SK-N-SH (cell line): ENCODE measurements at regions not wholly inside any gene's neighbourhood (a gene's known extent, or its start where the extent isn't known, plus 50 kb on each side); places are given as distances from the start of the nearest gene placed in this dataset.

Experiments
- CTCF ChIA-PET: fragments of 300-600, 350-600 bp; formaldehyde crosslinking; extraction: SDS; loops from one replicate; lab custom pipeline; 2021; lab: Yijun Ruan, JAX
- POLR2A ChIA-PET: fragments of 350-600 bp; sonication (Branson Sonifier 250); formaldehyde crosslinking; extraction: SDS; loops from one replicate; lab custom pipeline; 2020; ENCODE audit warnings: antibody characterized with exemption, inconsistent platforms; lab: Yijun Ruan, JAX
- DNase-seq: peaks from one replicate; pipeline ENCODE4 v3.0.0; 2012
- H2AFZ ChIP-seq: fragments of 200-600 bp; sonication (generic); 2 replicates; pipeline ENCODE4 v1.8.1; 2016; ENCODE audit warnings: antibody characterized with exemption, mild to moderate bottlenecking, low read depth
- H3F3A ChIP-seq: fragments of 200-600 bp; sonication (generic); replicated peaks from 2 replicates; pipeline ENCODE3; 2016; ENCODE audit warnings: antibody characterized with exemption, mild to moderate bottlenecking; ENCODE audit not compliant: insufficient read depth
- H3K27ac ChIP-seq, 2 experiments: fragments of 200-500 bp in 1 of 2; fragments of 200-600 bp in 1 of 2; sonication (Bioruptor generic) in 1 of 2; sonication (generic), shearing (Covaris generic) in 1 of 2; 2 replicates each; pipeline versions ENCODE4 v1.5.1 to v1.6.1; 2014 to 2016; ENCODE audit warnings: low read depth in 2 of 2, inconsistent platforms in 1 of 2, low read length in 1 of 2, mild to moderate bottlenecking in 1 of 2, mixed read lengths in 1 of 2
- H3K27me3 ChIP-seq: fragments of 200-600 bp; sonication (generic), shearing (Covaris generic); 2 replicates; pipeline ENCODE4 v1.6.1; 2016; ENCODE audit warnings: mixed run types; ENCODE audit not compliant: insufficient read depth
- H3K36me3 ChIP-seq, 2 experiments: fragments of 200-500 bp in 1 of 2; fragments of 200-600 bp in 1 of 2; sonication (Bioruptor generic) in 1 of 2; sonication (generic) in 1 of 2; replicated peaks in 1 of 2; 2 replicates each; pipeline versions ENCODE3 to v1.5.1; 2014 to 2016; ENCODE audit warnings: low read length in 1 of 2, mild to moderate bottlenecking in 1 of 2; ENCODE audit not compliant: insufficient read depth in 2 of 2, control insufficient read depth in 1 of 2
- H3K4me1 ChIP-seq, 2 experiments: fragments of 200-500 bp in 1 of 2; fragments of 200-600 bp in 1 of 2; sonication (Bioruptor generic) in 1 of 2; sonication (generic), shearing (Covaris generic) in 1 of 2; 2 replicates each; pipeline versions ENCODE4 v1.5.1 to v1.6.1; 2014 to 2016; ENCODE audit warnings: low read depth in 1 of 2, low read length in 1 of 2, mixed run types in 1 of 2; ENCODE audit not compliant: insufficient read depth in 2 of 2, control insufficient read depth in 1 of 2
- H3K4me2 ChIP-seq: fragments of 200-600 bp; sonication (generic), shearing (Covaris generic); 2 replicates; pipeline ENCODE4 v1.6.1; 2017; ENCODE audit warnings: mixed run types
- H3K4me3 ChIP-seq, 2 experiments: fragments of 200-500 bp in 1 of 2; fragments of 200-600 bp in 1 of 2; sonication (Bioruptor generic) in 1 of 2; sonication (generic), shearing (Covaris generic) in 1 of 2; 2 replicates each; pipeline versions ENCODE4 v1.5.1 to v1.8.1; 2014 to 2016; ENCODE audit warnings: low read depth in 2 of 2, inconsistent platforms in 1 of 2, low read length in 1 of 2, mild to moderate bottlenecking in 1 of 2, mixed read lengths in 1 of 2, moderate library complexity in 1 of 2
- H3K79me2 ChIP-seq: fragments of 200-600 bp; sonication (generic); 2 replicates; pipeline ENCODE4 v1.8.1; 2017; ENCODE audit warnings: mild to moderate bottlenecking; ENCODE audit not compliant: insufficient read depth
- H3K9ac ChIP-seq: fragments of 200-600 bp; sonication (generic); 2 replicates; pipeline ENCODE4 v1.6.1; 2017; ENCODE audit warnings: mixed run types
- H3K9me2 ChIP-seq: fragments of 200-600 bp; sonication (generic); 2 replicates; pipeline ENCODE4 v1.6.1; 2017; ENCODE audit warnings: mixed run types
- H3K9me3 ChIP-seq: fragments of 200-600 bp; sonication (generic); 2 replicates; pipeline ENCODE4 v1.6.1; 2017; ENCODE audit warnings: mixed run types, mild to moderate bottlenecking, moderate library complexity
- H4K20me1 ChIP-seq: fragments of 200-600 bp; sonication (generic); 2 replicates; pipeline ENCODE4 v1.6.1; 2017; ENCODE audit warnings: mild to moderate bottlenecking, mixed run types; ENCODE audit not compliant: insufficient read depth
- CHD2 ChIP-seq: fragments of 150-350 bp; IDR thresholded peaks from 2 replicates; pipeline ENCODE4 v1.6.1; 2018; ENCODE audit warnings: low read length; ENCODE audit not compliant: partially characterized antibody
- ELF1 ChIP-seq: IDR thresholded peaks from 2 replicates; pipeline ENCODE4 v1.4.0; 2012
- EP300 ChIP-seq, 2 experiments: IDR thresholded peaks; 2 replicates each; pipeline versions ENCODE4 v1.4.0 to v1.6.1; 2012; ENCODE audit warnings: borderline replicate concordance in 1 of 2, low read depth in 1 of 2, low read length in 1 of 2
- EZH2phosphoT487 ChIP-seq: fragments of 200-600 bp; sonication (generic); IDR thresholded peaks from 2 replicates; pipeline ENCODE4 v1.6.1; 2017; ENCODE audit warnings: low read depth, mixed run types, mild to moderate bottlenecking, antibody characterized with exemption, moderate library complexity, borderline replicate concordance
- FOSL2 ChIP-seq: IDR thresholded peaks from 2 replicates; pipeline ENCODE4 v1.4.0; 2012; ENCODE audit warnings: low read depth, mild to moderate bottlenecking, moderate library complexity, borderline replicate concordance
- FOXJ3 ChIP-seq: sonication (generic); formaldehyde crosslinking; IDR thresholded peaks from 2 replicates; pipeline ENCODE4 v1.5.1; 2020; ENCODE audit warnings: mild to moderate bottlenecking, missing genetic modification reagents
- GABPA ChIP-seq: IDR thresholded peaks from 2 replicates; pipeline ENCODE4 v1.4.0; 2012; ENCODE audit warnings: low read depth, mild to moderate bottlenecking
- MAX ChIP-seq: IDR thresholded peaks from 2 replicates; pipeline ENCODE4 v1.4.0; 2012; ENCODE audit warnings: low read depth
- RAD21 ChIP-seq: IDR thresholded peaks from 2 replicates; pipeline ENCODE4 v1.6.1; 2012; ENCODE audit warnings: mild to moderate bottlenecking, low read length
- REST ChIP-seq: IDR thresholded peaks from 2 replicates; pipeline ENCODE4 v1.6.1; 2012; ENCODE audit warnings: mild to moderate bottlenecking, low read depth, low read length, moderate library complexity
- RXRA ChIP-seq: IDR thresholded peaks from 2 replicates; pipeline ENCODE4 v1.4.0; 2012; ENCODE audit warnings: low read depth, mild to moderate bottlenecking, borderline replicate concordance
- SIN3A ChIP-seq: IDR thresholded peaks from 2 replicates; pipeline ENCODE4 v1.6.1; 2012; ENCODE audit warnings: low read depth, mild to moderate bottlenecking, low read length, moderate library complexity, borderline replicate concordance
- TCF12 ChIP-seq: IDR thresholded peaks from 2 replicates; pipeline ENCODE4 v1.4.0; 2012
- USF1 ChIP-seq: IDR thresholded peaks from 2 replicates; pipeline ENCODE4 v1.4.0; 2012; ENCODE audit warnings: low read depth, borderline replicate concordance
- YY1 ChIP-seq: IDR thresholded peaks from 2 replicates; pipeline ENCODE4 v1.4.0; 2012; ENCODE audit warnings: low read depth, mild to moderate bottlenecking
- ZBTB33 ChIP-seq: IDR thresholded peaks from 2 replicates; pipeline ENCODE4 v1.4.0; 2012; ENCODE audit warnings: low read depth, borderline replicate concordance
- WGBS: methylation state at CpG from one replicate; pipeline ENCODE4 v1.1.6; 2017; ENCODE audit warnings: low lambda C conversion rate; 5-methylcytosine and 5-hydroxymethylcytosine counted together

GRCh38 chr11:43548916-43549315 is 131.6 kb upstream of the HSD17B12 start:
- H3K27ac ChIP-seq = no peak overlapping the region
- 78% methylated on average over 4 of the region's 4 CpGs for WGBS
- no peak overlapping the region for H3K9ac ChIP-seq
- H3K27me3 ChIP-seq = no peaks in the 10 kb centered on the region
- no peak for DNase-seq
- H3K4me3 ChIP-seq = no peak overlapping the region
- no peak overlapping the region for H3K4me2 ChIP-seq
- H3K9me2 ChIP-seq = no peaks in the 10 kb centered on the region
- no peaks in the 10 kb centered on the region for H3K36me3 ChIP-seq
- no peak overlapping the region for H2AFZ ChIP-seq
- no peaks in the 10 kb centered on the region for H3K79me2 ChIP-seq
- H3K4me1 ChIP-seq = peaks cover 0 to 9% of the 10 kb centered on the region in 2 experiments; a peak in 1 of 4 replicates
- no peaks in the 10 kb centered on the region for H4K20me1 ChIP-seq
- TF ChIP-seq ELF1 = no peak
- TF ChIP-seq CHD2 = no peak
- TF ChIP-seq SIN3A = no peak
- TF ChIP-seq REST = no peak
- no peak for TF ChIP-seq ZBTB33
- TF ChIP-seq EZH2phosphoT487 = no peak
- TF ChIP-seq, all 33 proteins: peak for 0
- CTCF ChIA-PET = interaction anchor here (3.4 kb wide), 1 partner anchor 18 kb away, joined by 17 read pairs; no protein-coding TSS in a partner anchor
- Histone ChIP-seq H3K9me3 (no peaks in the 10 kb centered on the region), H3F3A (no peaks in the 10 kb centered on the region)
- POLR2A ChIA-PET = no interaction called here

- WGBS = 51% methylated on average over 5 of the region's 6 CpGs
- H4K20me1 ChIP-seq = no peaks in the 10 kb centered on the region
- DNase-seq = no peak
- no peak for TF ChIP-seq RAD21
- TF ChIP-seq RXRA = no peak
- TF ChIP-seq FOXJ3 (CRISPR knock-in tag) = no peak
- TF ChIP-seq FOSL2 = no peak
- no peak for TF ChIP-seq YY1
- no peak for TF ChIP-seq GABPA
- TF ChIP-seq MAX = no peak
- TF ChIP-seq REST = no peak
- TF ChIP-seq EP300 (IDR thresholded peaks at IDR 0.05; ENCODE audit: borderline replicate concordance in 1 of 2, low read depth in 1 of 2, low read length in 1 of 2) = no peak
- TF ChIP-seq USF1 = no peak
- TF ChIP-seq TCF12 = no peak
- no peak for TF ChIP-seq CHD2
- no peaks in the 10 kb centered on the region for H3F3A ChIP-seq
- H3K9me2 ChIP-seq = no peaks in the 10 kb centered on the region
- no peaks in the 10 kb centered on the region for H3K9me3 ChIP-seq
- H3K9ac ChIP-seq = no peak overlapping the region
- H2AFZ ChIP-seq = no peak overlapping the region
- H3K4me1 ChIP-seq = peaks cover 0 to 9% of the 10 kb centered on the region in 2 experiments; a peak in 1 of 4 replicates
- H3K4me2 ChIP-seq = no peak overlapping the region
- no peaks in the 10 kb centered on the region for H3K79me2 ChIP-seq
- H3K27ac ChIP-seq = no peak overlapping the region
- CTCF ChIA-PET = interaction anchor here (3.4 kb wide), 1 partner anchor 17 kb away, joined by 17 read pairs; no protein-coding TSS in a partner anchor
- no peak overlapping the region for H3K4me3 ChIP-seq
- no peaks in the 10 kb centered on the region for H3K27me3 ChIP-seq
- H3K36me3 ChIP-seq = no peaks in the 10 kb centered on the region
- POLR2A ChIA-PET = no interaction called here
Observed at GRCh38 chr11:43549624-43550023, 130.9 kb upstream of the HSD17B12 start.
